ENCODE measurements at regions not wholly inside any gene's neighbourhood (a gene's known extent, or its start where the extent isn't known, plus 50 kb on each side); places are given as distances from the start of the nearest gene placed in this dataset.

DNA sequence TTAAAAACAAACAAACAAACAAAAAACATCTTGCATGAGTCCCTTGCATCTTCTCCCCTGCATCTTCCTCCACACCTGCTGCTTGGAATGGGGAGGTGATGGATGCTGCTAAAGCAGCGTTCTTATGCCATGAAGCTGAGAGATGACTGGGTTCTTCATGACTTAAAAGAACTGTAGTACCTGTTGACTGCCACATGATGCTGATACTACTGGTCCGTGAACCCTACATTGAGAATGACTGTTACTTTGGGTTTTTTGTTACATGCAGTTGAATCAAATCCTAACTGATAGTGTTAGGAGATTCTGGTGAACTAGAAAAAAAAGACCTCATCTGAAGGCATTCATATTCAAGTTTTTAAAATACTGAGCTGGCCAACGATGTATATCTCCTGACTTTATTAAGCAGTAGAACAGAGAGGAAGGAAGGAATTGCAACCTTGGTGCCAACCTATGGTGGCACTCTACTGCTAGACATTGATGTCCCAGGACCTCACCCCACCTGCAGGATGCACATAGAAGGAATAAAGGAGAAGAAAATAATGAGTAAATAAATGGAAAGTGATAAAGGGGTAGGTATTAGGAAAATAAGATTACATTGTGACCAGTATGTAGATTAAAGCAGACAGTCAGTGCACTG is 63.2 kb upstream of the SPAG16 start:
- DNase-seq (ENCODE audit: low read depth, low spot score) = no peak
- H3K9me3 ChIP-seq (ENCODE audit: control insufficient read depth, insufficient read depth, low read depth, low read length) = no peaks in the 10 kb centered on the region
- CTCF ChIA-PET = no interaction called here
- H3K27me3 ChIP-seq (ENCODE audit: control insufficient read depth, insufficient read depth, low read length) = no peaks in the 10 kb centered on the region
- no peak overlapping the region for H3K27ac ChIP-seq (ENCODE audit: low read length)
- no peaks in the 10 kb centered on the region for H3K36me3 ChIP-seq (ENCODE audit: control insufficient read depth, insufficient read depth, low read length)
- no peaks in the 10 kb centered on the region for H3K4me1 ChIP-seq (ENCODE audit: control insufficient read depth, insufficient read depth, low read length)
- ATAC-seq = no peak
- no peak overlapping the region for H3K4me3 ChIP-seq (ENCODE audit: low read depth in 2 of 2, low read length in 2 of 2)
- POLR2A ChIA-PET = no interaction called here
- no peak for TF ChIP-seq TCF7L2 (IDR thresholded peaks at IDR 0.05; ENCODE audit: low read depth, low read length)
- TF ChIP-seq SIN3A (IDR thresholded peaks at IDR 0.05; ENCODE audit: borderline replicate concordance, insufficient read depth, low read depth, low read length) = no peak
- TF ChIP-seq, protein P1, sequence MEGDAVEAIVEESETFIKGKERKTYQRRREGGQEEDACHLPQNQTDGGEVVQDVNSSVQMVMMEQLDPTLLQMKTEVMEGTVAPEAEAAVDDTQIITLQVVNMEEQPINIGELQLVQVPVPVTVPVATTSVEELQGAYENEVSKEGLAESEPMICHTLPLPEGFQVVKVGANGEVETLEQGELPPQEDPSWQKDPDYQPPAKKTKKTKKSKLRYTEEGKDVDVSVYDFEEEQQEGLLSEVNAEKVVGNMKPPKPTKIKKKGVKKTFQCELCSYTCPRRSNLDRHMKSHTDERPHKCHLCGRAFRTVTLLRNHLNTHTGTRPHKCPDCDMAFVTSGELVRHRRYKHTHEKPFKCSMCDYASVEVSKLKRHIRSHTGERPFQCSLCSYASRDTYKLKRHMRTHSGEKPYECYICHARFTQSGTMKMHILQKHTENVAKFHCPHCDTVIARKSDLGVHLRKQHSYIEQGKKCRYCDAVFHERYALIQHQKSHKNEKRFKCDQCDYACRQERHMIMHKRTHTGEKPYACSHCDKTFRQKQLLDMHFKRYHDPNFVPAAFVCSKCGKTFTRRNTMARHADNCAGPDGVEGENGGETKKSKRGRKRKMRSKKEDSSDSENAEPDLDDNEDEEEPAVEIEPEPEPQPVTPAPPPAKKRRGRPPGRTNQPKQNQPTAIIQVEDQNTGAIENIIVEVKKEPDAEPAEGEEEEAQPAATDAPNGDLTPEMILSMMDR (IDR thresholded peaks at IDR 0.05) = peak; percentile 5; the same call in 1 of the 2 replicates
- intact Hi-C loops (cut with micrococcal nuclease; ENCODE audit: unreplicated experiment) (no loop called here), in situ Hi-C loops (cut with HindIII; ENCODE audit: low pct_unique_long_range_greater_than_20kb, low sequenced_read_pairs) (no loop called here)
- BruUV-seq (replicated peaks) = no TSS peak

DNA sequence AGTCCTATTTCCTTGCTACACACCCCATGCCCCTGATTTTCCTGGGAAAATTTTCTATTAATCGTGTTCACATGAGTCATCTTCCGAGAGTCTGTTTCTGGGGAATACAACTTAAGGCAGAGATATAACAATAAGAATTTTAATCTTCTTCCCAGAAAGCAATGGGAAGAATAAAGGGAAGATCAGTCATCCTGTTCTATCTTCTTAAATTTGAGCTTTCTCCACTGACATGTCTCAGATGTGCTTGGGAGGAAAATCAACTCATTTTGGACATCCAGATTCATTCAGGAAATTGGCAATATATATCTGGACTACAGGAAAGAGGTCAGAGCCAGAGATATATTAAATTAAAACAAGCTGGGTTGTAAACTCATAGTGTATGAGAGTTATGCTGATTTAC is 62.3 kb upstream of the SPAG16 start:
- Histone ChIP-seq H3K4me3 (ENCODE audit: low read depth in 2 of 2, low read length in 2 of 2) (no peak overlapping the region), H3K36me3 (ENCODE audit: control insufficient read depth, insufficient read depth, low read length) (no peaks in the 10 kb centered on the region), H3K27ac (ENCODE audit: low read length) (no peak overlapping the region), H3K27me3 (ENCODE audit: control insufficient read depth, insufficient read depth, low read length) (no peaks in the 10 kb centered on the region), H3K9me3 (ENCODE audit: control insufficient read depth, insufficient read depth, low read depth, low read length) (no peaks in the 10 kb centered on the region), H3K4me1 (ENCODE audit: control insufficient read depth, insufficient read depth, low read length) (no peaks in the 10 kb centered on the region)
- no TSS peak for BruUV-seq (replicated peaks)
- ChIA-PET POLR2A (no interaction called here), CTCF (no interaction called here)
- TF ChIP-seq, protein P2, sequence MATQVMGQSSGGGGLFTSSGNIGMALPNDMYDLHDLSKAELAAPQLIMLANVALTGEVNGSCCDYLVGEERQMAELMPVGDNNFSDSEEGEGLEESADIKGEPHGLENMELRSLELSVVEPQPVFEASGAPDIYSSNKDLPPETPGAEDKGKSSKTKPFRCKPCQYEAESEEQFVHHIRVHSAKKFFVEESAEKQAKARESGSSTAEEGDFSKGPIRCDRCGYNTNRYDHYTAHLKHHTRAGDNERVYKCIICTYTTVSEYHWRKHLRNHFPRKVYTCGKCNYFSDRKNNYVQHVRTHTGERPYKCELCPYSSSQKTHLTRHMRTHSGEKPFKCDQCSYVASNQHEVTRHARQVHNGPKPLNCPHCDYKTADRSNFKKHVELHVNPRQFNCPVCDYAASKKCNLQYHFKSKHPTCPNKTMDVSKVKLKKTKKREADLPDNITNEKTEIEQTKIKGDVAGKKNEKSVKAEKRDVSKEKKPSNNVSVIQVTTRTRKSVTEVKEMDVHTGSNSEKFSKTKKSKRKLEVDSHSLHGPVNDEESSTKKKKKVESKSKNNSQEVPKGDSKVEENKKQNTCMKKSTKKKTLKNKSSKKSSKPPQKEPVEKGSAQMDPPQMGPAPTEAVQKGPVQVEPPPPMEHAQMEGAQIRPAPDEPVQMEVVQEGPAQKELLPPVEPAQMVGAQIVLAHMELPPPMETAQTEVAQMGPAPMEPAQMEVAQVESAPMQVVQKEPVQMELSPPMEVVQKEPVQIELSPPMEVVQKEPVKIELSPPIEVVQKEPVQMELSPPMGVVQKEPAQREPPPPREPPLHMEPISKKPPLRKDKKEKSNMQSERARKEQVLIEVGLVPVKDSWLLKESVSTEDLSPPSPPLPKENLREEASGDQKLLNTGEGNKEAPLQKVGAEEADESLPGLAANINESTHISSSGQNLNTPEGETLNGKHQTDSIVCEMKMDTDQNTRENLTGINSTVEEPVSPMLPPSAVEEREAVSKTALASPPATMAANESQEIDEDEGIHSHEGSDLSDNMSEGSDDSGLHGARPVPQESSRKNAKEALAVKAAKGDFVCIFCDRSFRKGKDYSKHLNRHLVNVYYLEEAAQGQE (IDR thresholded peaks at IDR 0.05; ENCODE audit: insufficient read depth in 1 of 2, low read depth in 2 of 2, low read length in 1 of 2) = no peak
- TF ChIP-seq SIN3A (IDR thresholded peaks at IDR 0.05; ENCODE audit: borderline replicate concordance, insufficient read depth, low read depth, low read length) = no peak
- no peak for TF ChIP-seq POLR2AphosphoS5 (IDR thresholded peaks at IDR 0.05; ENCODE audit: low read depth, low read length)
- TF ChIP-seq TCF7L2 (IDR thresholded peaks at IDR 0.05; ENCODE audit: low read depth, low read length) = no peak
- TF ChIP-seq, protein P1 (IDR thresholded peaks at IDR 0.05) = no peak
- ATAC-seq (no peak), DNase-seq (ENCODE audit: low read depth, low spot score) (no peak)
- in situ Hi-C loops (cut with HindIII; ENCODE audit: low pct_unique_long_range_greater_than_20kb, low sequenced_read_pairs) = no loop called here
- intact Hi-C loops (cut with micrococcal nuclease; ENCODE audit: unreplicated experiment) = no loop called here

All from Panc1 (cell line).